Inferior parietal cortex (tissue), 1 donor: ENCODE measurements at regions not wholly inside any gene's neighbourhood (a gene's known extent, or its start where the extent isn't known, plus 50 kb on each side); places are given as distances from the start of the nearest gene placed in this dataset.

ENCODE experiments used
- DNase-seq: peaks from one replicate; pipeline ENCODE4 v3.0.0-alpha.2; 2016; ENCODE audit errors: extremely low spot score

DNA sequence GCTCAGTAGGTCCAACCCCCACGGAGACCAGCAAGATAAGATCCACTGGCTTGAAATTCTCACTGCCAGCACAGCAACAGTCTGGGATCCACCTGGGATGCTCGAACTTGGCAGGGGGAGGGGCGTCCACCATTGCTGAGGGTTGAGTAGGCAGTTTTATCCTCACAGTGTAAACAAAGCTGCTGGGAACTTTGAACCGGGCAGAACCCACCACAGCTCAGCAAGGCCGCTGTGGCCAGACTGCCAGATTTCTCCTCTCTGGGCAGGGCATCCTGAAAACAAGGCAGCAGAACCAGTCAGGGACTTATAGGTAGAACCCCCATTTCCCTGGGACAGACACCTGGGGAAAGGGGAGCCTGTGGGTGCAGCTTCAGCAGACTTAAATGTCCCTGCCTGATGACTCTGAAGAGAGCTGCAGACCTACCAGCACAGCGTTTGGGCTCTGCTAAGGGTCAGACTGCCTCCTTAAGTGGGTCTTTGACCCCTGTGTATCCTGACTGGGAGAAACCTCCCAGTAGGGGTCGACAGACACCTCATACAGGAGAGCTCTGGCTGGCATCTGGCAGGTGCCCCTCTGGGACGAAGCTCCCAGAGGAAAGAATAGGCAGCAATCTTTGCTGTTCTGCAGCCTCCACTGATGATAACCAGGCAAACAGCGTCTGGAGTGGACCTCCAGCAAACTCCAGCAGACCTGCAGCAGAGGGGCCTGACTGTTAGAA, 782.4 kb upstream of the EYS start:
- no peak for DNase-seq

DNA sequence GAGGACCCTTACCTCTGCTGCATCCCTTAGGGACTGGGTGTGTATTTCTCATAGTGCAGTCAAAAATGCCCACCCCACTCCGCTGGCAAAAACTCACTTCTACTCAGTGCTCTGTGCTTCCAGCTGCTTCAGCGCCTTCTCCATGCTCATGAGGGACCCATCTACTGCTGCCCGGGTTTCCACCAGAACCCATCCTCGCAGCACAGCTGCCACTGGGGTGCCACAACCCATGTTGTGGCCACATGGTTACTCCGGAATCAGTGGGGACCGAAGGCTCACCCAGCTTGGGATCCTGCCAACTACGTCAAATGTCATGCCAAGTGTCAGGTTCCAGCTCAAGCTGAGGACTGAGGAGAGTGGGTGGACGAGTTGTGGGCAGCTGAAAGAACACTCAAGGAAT, 774.2 kb upstream of the EYS start:
- DNase-seq, result no peak

GRCh38 chr6:66478705-66479104, 771.7 kb upstream of the EYS start:
- no peak for DNase-seq

GRCh38 chr6:66435321-66435720, 728.3 kb upstream of the EYS start:
- DNase-seq, result no peak

- DNase-seq, result no peak
Measured at GRCh38 chr6:66429210-66429609, 722.2 kb upstream of the EYS start.

DNA sequence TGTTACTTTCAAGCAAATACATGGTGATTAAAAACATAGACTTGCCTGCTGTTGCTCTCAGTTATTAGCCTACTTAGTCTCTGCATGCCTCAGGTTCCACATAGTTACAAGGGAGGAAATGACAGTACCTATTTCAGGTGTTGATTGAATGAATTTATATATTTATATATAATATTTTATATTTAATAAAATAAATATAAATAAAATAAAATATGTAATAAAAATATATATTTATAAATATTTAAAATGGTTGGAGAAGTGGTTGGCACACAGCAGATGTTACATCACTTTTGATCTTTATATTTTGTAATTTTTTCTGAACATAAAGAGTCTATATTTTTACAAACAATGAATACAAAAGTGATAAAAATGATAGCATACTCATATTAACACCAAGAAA, 716.0 kb upstream of the EYS start:
- DNase-seq, result no peak

DNA sequence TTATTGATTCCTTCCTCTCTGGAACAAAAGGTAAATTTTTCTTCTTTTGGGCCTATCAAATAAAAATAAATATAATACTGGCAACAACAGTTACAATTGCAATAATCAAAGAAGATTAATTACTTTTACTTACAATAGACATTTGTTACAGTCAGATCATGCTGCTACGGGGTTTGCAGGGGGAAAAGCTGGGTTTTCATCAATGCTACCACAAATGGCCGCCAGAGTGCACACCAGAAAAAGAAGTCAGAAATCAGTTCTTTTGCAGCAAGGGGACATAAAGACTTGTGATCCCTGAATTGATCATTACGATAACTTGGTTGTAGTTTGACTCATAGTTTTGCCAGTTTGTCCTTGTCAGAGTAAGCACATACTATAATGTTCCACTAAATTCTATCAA, 714.5 kb upstream of the EYS start:
- DNase-seq, result no peak

DNA sequence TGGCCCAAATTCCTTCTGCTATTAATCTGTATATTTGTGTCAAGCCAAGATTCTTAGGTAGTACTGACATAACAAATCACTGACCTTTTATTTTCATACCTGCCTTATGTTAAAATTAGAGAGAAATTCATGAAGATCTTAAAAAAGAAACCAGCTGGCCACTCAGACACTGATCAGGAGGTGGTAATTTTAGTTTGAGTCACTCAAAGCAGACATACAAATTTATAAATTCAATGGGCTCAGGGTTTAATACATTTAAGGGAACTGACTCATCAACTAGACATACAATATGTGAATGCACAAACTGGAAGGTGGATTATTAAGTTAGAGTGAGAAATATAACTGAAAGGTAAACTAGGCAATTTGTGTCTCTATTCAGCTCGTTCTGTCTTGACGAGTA, 711.9 kb upstream of the EYS start:
- DNase-seq, result no peak

DNA sequence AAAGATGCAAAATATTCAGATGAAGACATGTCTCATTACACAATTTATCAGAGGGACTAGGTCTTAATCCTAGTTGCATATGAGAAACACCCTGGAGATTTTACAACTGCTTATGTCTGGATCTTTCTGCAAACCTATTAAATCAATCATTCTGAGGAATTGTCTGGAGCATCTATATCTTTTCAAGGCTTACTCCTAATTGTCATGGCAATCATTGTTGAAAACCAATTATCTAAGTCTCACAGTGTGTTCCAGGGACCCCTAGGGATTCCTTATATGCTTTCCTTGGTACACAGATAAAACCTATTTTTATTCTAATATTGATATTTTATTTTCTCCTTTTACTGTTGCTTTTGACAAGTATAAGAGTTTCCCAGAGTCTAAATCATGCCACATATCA, 696.9 kb upstream of the EYS start:
- no peak for DNase-seq

GRCh38 chr6:66402873-66403272, 695.8 kb upstream of the EYS start:
- no peak for DNase-seq

DNA sequence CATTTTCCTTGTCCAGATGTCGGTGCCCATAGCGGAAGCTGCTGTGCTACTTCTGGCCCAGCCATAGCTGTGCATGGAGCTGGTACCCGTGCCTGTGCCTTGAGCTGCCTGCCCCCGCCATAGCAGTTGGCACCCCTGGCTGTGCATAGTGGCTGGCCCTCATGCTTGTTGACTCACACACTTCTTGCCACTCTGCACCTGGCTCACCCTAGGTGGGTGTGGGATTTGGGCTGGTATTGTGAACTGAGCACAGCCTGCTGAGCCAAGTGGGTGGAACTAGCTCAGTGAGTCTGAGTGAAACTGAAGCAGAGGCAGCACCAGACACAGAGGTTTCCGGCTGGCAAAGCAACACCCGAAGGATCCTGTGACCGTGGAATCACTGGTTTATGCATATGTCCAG, 689.5 kb upstream of the EYS start:
- DNase-seq, result no peak

GRCh38 chr6:66396145-66396544, 689.1 kb upstream of the EYS start:
- no peak for DNase-seq

- no peak for DNase-seq
Measured at GRCh38 chr6:66390393-66390792, 683.4 kb upstream of the EYS start.

GRCh38 chr6:66376001-66376400, 669.0 kb upstream of the EYS start:
- no peak for DNase-seq

GRCh38 chr6:66369407-66369806, 662.4 kb upstream of the EYS start:
- no peak for DNase-seq

DNA sequence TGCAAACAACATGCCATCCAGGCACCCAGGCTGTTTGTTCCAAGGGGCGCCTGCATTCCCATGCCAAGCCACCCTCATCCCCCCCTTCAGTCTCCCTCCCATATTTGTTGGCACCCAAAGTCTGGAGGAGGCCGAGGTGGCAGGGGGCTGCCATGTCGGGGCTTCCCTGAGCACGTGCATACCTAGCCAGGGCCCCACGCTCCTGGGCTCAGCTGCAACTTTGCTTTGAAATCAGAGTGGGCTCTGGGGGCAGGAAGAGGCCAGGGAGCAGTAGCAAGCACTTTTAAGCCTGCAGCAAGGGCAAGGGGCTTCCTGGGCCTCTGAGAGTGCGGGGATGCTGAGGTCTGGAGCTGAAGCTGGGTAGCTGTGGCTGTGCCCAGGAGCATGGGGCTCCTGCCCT, 655.9 kb upstream of the EYS start:
- DNase-seq, result no peak

DNA sequence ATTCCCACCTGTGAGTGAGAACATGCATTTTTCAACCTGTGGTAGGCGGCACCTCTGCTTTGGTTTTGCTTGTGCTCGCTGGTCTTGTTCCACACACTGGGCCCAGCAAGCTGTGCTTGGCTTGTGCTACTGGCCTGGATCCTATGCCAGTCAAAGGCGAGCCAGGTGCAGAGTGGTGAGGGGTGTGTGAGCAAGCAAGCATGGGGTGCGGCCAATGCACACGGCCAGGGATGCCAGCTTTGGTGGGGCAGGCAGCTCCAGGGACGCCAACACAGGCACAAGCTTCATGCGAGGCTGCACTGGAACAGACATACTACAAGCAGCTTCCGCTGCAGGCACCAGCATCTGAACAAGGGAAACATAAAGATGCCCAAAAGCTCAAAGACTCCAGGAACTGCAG, 654.9 kb upstream of the EYS start:
- DNase-seq, result no peak

GRCh38 chr6:66357781-66358180, 650.8 kb upstream of the EYS start:
- no peak for DNase-seq

- DNase-seq, result no peak
Measured at GRCh38 chr6:66355471-66355870, 648.4 kb upstream of the EYS start.

GRCh38 chr6:66344796-66345195, 637.8 kb upstream of the EYS start:
- DNase-seq, result peak; percentile 20

DNA sequence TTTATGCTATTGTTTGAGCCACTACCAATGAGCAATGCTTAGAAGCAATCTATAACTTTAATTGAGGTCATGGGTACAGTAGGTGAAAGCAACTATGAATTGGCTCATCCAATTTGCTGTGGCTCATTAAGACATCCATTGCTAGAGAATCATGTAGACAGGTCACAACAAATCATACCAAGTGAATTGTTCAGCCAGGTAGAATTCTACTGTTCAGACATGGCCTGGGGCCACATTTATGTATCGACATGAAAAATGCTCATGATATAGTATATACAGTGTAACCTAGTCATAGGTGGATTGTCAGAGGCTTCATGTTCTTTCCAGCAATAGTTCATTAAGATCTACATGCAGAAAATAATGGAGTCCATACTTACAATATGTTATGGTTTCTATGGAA, 633.7 kb upstream of the EYS start:
- no peak for DNase-seq

DNA sequence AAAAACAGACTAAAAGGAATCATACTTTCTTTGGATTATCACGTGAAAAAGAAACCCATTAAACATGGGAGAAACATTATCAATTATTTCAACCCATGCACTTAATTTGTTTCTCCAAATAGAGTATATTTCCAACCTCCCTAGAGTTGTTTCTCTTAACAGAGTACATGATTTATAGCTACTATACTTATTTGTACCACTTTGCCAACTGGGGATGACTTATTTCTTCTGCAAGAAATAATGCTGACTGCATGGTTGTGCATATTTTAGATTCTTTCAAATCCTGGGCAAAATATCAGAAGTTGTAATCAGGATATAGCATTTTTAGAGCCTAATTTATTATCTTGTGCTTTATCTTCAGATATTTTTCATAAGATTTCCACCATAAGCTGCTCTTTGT, 629.1 kb upstream of the EYS start:
- DNase-seq, result no peak

- no peak for DNase-seq
Measured at GRCh38 chr6:66328200-66328599, 621.2 kb upstream of the EYS start.

- no peak for DNase-seq
Measured at GRCh38 chr6:66326228-66326627, 619.2 kb upstream of the EYS start.
